ENCODE measurements at regions not wholly inside any gene's neighbourhood (a gene's known extent, or its start where the extent isn't known, plus 50 kb on each side); places are given as distances from the start of the nearest gene placed in this dataset.

GRCh38 chr1:242828199-242828598 is 303.7 kb upstream of the PLD5 start:
- DNase-seq (ENCODE audit: low read depth), result no peak
- no peak overlapping the region for H3K4me3 ChIP-seq (ENCODE audit: low read length)
- TF ChIP-seq CTCF (IDR thresholded peaks at IDR 0.05; ENCODE audit: insufficient read depth, low read depth, low read length, missing control alignments), result no peak

DNA sequence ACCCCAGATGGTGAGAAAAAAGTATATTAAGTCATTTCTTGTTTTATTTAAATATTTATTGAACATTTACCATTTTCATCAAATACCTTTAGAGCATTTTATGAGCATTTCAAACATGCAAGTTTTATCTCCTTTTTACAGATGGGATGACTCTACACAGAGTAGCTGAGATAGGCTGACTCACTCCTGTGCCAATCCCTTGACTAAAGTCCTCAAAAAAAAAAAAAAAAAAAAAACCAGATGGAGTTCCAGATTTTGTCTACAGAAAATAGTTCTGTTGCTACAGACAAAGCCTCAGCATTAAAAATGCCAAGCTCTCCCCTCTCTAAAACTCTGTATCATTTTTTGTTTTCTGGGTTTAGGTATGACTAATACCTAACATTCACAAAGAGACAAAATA is 303.0 kb upstream of the PLD5 start:
- no peak for TF ChIP-seq CTCF (IDR thresholded peaks at IDR 0.05; ENCODE audit: insufficient read depth, low read depth, low read length, missing control alignments)
- no peak overlapping the region for H3K4me3 ChIP-seq (ENCODE audit: low read length)
- DNase-seq (ENCODE audit: low read depth), result no peak

DNA sequence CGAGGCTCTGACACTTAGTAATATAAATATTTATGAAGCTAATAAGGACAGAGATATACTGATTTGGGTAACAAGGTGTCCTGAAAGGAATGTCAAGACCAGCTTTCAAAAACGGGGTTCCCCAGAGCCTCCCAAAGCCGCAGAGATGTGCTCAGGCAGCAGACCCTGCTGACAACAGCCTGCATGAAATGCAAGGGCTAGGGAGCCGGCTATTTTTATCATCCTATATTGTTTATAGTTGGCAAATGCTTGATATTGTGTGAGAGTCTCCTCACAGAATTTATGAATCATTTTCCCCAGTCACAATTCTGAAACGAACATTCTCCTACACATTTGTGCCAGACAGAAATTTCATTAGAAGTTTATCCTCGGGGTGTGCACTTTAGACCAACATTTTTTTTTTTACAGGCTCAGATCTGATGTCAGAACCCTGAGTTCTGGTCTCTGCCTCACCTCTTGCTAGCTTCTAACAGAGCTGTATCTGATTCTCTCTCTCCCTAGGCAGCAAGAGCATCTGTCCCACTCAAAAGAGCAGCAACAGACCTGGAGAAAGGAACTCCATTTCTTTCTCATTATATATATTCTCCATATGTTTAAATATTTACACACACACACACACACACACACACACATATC is 302.3 kb upstream of the PLD5 start:
- no peak overlapping the region for H3K4me3 ChIP-seq (ENCODE audit: low read length)
- no peak for TF ChIP-seq CTCF (IDR thresholded peaks at IDR 0.05; ENCODE audit: insufficient read depth, low read depth, low read length, missing control alignments)
- DNase-seq (ENCODE audit: low read depth), result no peak

DNA sequence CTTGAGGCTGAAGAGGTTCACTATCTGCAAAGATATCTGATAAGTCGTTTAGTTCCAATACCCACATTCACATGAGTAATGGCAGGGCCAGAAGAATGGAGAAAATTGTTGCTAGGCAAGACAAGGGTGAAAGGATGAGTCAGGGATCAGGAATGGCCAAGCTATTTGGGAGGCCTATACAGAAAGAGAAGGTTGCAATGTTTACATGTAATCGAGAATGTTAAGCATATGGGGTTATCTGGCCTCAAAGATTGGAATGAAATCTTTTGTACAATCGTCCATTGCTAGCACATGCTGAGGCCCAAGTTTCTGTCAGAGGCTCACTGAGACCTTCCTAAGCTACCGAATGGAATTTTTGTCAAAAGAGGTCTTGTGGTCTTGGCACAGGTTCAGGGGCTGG is 299.9 kb upstream of the PLD5 start:
- no peak for TF ChIP-seq CTCF (IDR thresholded peaks at IDR 0.05; ENCODE audit: insufficient read depth, low read depth, low read length, missing control alignments)
- no peak overlapping the region for H3K4me3 ChIP-seq (ENCODE audit: low read length)
- DNase-seq (ENCODE audit: low read depth), result peak; percentile 20

GRCh38 chr1:242813490-242814091 is 289.1 kb upstream of the PLD5 start:
- TF ChIP-seq CTCF (IDR thresholded peaks at IDR 0.05; ENCODE audit: insufficient read depth, low read depth, low read length, missing control alignments), result no peak
- no peak overlapping the region for H3K4me3 ChIP-seq (ENCODE audit: low read length)
- DNase-seq (ENCODE audit: low read depth), result no peak

- no peak for TF ChIP-seq CTCF (IDR thresholded peaks at IDR 0.05; ENCODE audit: insufficient read depth, low read depth, low read length, missing control alignments)
- H3K4me3 ChIP-seq (ENCODE audit: low read length), result no peak overlapping the region
- DNase-seq (ENCODE audit: low read depth), result peak; percentile 2
These were observed 286.8 kb upstream of the PLD5 start for GRCh38 chr1:242811092-242811840.
